ENCODE measurements at regions not wholly inside any gene's neighbourhood (a gene's known extent, or its start where the extent isn't known, plus 50 kb on each side); places are given as distances from the start of the nearest gene placed in this dataset.

DNA sequence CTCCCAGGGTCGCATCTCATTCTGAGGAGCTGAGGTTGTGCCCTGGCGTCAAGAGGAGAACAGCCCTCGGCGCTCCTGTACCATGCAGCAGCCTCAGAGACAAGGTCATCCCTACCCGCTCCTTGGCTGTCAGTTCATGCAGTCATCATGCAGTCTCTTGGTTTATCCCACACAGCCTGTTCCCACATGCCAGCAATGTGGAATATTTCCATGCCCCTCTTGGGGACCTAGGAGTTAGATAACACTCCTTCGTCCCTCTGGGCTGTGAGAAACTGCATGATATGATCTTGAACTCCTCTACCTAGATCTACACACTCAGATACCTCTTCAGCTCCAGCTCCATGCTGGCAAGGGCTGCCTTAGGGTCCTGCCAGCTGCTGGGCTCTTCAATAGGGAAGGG lies 97.6 kb downstream of the BOD1 start:
- intact Hi-C loops (cut with DNase I; ENCODE audit: low total_unique reads): no loop called here
- no peak overlapping the region for H3K27ac ChIP-seq
- TF ChIP-seq, protein P1, sequence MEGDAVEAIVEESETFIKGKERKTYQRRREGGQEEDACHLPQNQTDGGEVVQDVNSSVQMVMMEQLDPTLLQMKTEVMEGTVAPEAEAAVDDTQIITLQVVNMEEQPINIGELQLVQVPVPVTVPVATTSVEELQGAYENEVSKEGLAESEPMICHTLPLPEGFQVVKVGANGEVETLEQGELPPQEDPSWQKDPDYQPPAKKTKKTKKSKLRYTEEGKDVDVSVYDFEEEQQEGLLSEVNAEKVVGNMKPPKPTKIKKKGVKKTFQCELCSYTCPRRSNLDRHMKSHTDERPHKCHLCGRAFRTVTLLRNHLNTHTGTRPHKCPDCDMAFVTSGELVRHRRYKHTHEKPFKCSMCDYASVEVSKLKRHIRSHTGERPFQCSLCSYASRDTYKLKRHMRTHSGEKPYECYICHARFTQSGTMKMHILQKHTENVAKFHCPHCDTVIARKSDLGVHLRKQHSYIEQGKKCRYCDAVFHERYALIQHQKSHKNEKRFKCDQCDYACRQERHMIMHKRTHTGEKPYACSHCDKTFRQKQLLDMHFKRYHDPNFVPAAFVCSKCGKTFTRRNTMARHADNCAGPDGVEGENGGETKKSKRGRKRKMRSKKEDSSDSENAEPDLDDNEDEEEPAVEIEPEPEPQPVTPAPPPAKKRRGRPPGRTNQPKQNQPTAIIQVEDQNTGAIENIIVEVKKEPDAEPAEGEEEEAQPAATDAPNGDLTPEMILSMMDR (IDR thresholded peaks at IDR 0.05): no peak
- TF ChIP-seq POLR2A (IDR thresholded peaks at IDR 0.05): no peak
- H3K4me3 ChIP-seq: no peak overlapping the region
- H3K36me3 ChIP-seq: no peaks in the 10 kb centered on the region
- no peaks in the 10 kb centered on the region for H3K4me1 ChIP-seq
- H3K27me3 ChIP-seq: no peaks in the 10 kb centered on the region
- H3K9me3 ChIP-seq: no peaks in the 10 kb centered on the region
- no peak for DNase-seq

GRCh38 chr5:173517648-173518047 lies 98.8 kb downstream of the BOD1 start:
- Histone ChIP-seq H3K9me3 (no peaks in the 10 kb centered on the region), H3K36me3 (no peaks in the 10 kb centered on the region), H3K27me3 (no peaks in the 10 kb centered on the region), H3K27ac (no peak overlapping the region), H3K4me1 (no peaks in the 10 kb centered on the region), H3K4me3 (no peak overlapping the region)
- intact Hi-C loops (cut with DNase I; ENCODE audit: low total_unique reads): no loop called here
- TF ChIP-seq, protein P1 (IDR thresholded peaks at IDR 0.05): no peak
- TF ChIP-seq POLR2A (IDR thresholded peaks at IDR 0.05): no peak
- no peak for DNase-seq

- DNase-seq: no peak
- intact Hi-C loops (cut with DNase I; ENCODE audit: low total_unique reads): no loop called here
- TF ChIP-seq, protein P1 (IDR thresholded peaks at IDR 0.05): no peak
- TF ChIP-seq POLR2A (IDR thresholded peaks at IDR 0.05): no peak
Measured at GRCh38 chr5:173515526-173515925, 100.9 kb downstream of the BOD1 start.

GRCh38 chr5:173514661-173515060 lies 101.8 kb downstream of the BOD1 start:
- Histone ChIP-seq H3K27ac (no peak overlapping the region), H3K36me3 (no peaks in the 10 kb centered on the region), H3K4me1 (no peaks in the 10 kb centered on the region), H3K4me3 (no peak overlapping the region), H3K9me3 (no peaks in the 10 kb centered on the region), H3K27me3 (no peaks in the 10 kb centered on the region)
- no peak for TF ChIP-seq POLR2A (IDR thresholded peaks at IDR 0.05)
- TF ChIP-seq, protein P1 (IDR thresholded peaks at IDR 0.05): no peak
- intact Hi-C loops (cut with DNase I; ENCODE audit: low total_unique reads): no loop called here
- DNase-seq: no peak

More at GRCh38 chr5:173515526-173515925, 100.9 kb downstream of the BOD1 start:
- Histone ChIP-seq H3K36me3 (no peaks in the 10 kb centered on the region), H3K27ac (no peak overlapping the region), H3K4me3 (no peak overlapping the region), H3K27me3 (no peaks in the 10 kb centered on the region), H3K9me3 (no peaks in the 10 kb centered on the region), H3K4me1 (no peaks in the 10 kb centered on the region)

- DNase-seq: no peak
- H3K9me3 ChIP-seq: no peaks in the 10 kb centered on the region
- no peak overlapping the region for H3K4me3 ChIP-seq
- no peaks in the 10 kb centered on the region for H3K4me1 ChIP-seq
- intact Hi-C loops (cut with DNase I; ENCODE audit: low total_unique reads): no loop called here
- H3K36me3 ChIP-seq: no peaks in the 10 kb centered on the region
- no peaks in the 10 kb centered on the region for H3K27me3 ChIP-seq
- no peak for TF ChIP-seq POLR2A (IDR thresholded peaks at IDR 0.05)
- TF ChIP-seq, protein P1 (IDR thresholded peaks at IDR 0.05): no peak
- no peak overlapping the region for H3K27ac ChIP-seq
Measured at GRCh38 chr5:173513521-173513991, 102.9 kb downstream of the BOD1 start.
